Suppressor macrophage treated with lipopolysaccharide for 1 hour (primary cell): ENCODE measurements at regions not wholly inside any gene's neighbourhood (a gene's known extent, or its start where the extent isn't known, plus 50 kb on each side); places are given as distances from the start of the nearest gene placed in this dataset.

Experiments
- DNase-seq, 3 donors: peaks; one replicate each; pipeline ENCODE4 v3.0.0-alpha.2; 2020 to 2022

GRCh38 chr18:11259469-11260150 is 110.2 kb upstream of the PIEZO2 start:
- peak; percentile 64 to 74 (median 71) for DNase-seq

GRCh38 chr18:11258039-11258610 is 108.8 kb upstream of the PIEZO2 start:
- no peak for DNase-seq

- no peak for DNase-seq
Measured at GRCh38 chr18:11256251-11256650, 106.9 kb upstream of the PIEZO2 start.

- DNase-seq = peak; percentile 39 to 56 (median 42)
Measured at GRCh38 chr18:11251891-11252270, 102.5 kb upstream of the PIEZO2 start.

- DNase-seq = no peak
Measured at GRCh38 chr18:11251229-11251890, 102.0 kb upstream of the PIEZO2 start.

- DNase-seq = no peak
Measured at GRCh38 chr18:11249391-11249790, 100.0 kb upstream of the PIEZO2 start.

GRCh38 chr18:11247381-11247970 is 98.1 kb upstream of the PIEZO2 start:
- no peak for DNase-seq

GRCh38 chr18:11246495-11247300 is 97.3 kb upstream of the PIEZO2 start:
- peak in 2 of 3 donors; percentile 11 to 18 for DNase-seq

- no peak for DNase-seq
Measured at GRCh38 chr18:11245879-11246278, 96.5 kb upstream of the PIEZO2 start.

- DNase-seq = no peak
Measured at GRCh38 chr18:11237484-11237883, 88.1 kb upstream of the PIEZO2 start.

- DNase-seq = no peak
Measured at GRCh38 chr18:11237066-11237465, 87.7 kb upstream of the PIEZO2 start.

- DNase-seq = no peak
Measured at GRCh38 chr18:11224153-11224552, 74.8 kb upstream of the PIEZO2 start.

GRCh38 chr18:11219571-11219970 is 70.2 kb upstream of the PIEZO2 start:
- DNase-seq = no peak

GRCh38 chr18:11215216-11215615 is 65.8 kb upstream of the PIEZO2 start:
- DNase-seq = peak in 1 of 3 donors; percentile 1

GRCh38 chr18:11204020-11204419 is 54.7 kb upstream of the PIEZO2 start:
- no peak for DNase-seq

- DNase-seq = no peak
Measured at GRCh38 chr18:11199477-11199876, 50.1 kb upstream of the PIEZO2 start.
